ENCODE measurements at regions not wholly inside any gene's neighbourhood (a gene's known extent, or its start where the extent isn't known, plus 50 kb on each side); places are given as distances from the start of the nearest gene placed in this dataset.
A peak's percentile ranks its signal among the peaks of the same experiment; 100 is the strongest.

GRCh38 chr7:94325122-94325475 lies 69.6 kb upstream of the COL1A2 start:
- DNase-seq (ENCODE audit: low read depth), result peak; percentile 38
- no peak for TF ChIP-seq CTCF (conservative IDR thresholded peaks at IDR 0.05; ENCODE audit: low read length)
- H3K4me3 ChIP-seq (ENCODE audit: low read length), result no peak overlapping the region

DNA sequence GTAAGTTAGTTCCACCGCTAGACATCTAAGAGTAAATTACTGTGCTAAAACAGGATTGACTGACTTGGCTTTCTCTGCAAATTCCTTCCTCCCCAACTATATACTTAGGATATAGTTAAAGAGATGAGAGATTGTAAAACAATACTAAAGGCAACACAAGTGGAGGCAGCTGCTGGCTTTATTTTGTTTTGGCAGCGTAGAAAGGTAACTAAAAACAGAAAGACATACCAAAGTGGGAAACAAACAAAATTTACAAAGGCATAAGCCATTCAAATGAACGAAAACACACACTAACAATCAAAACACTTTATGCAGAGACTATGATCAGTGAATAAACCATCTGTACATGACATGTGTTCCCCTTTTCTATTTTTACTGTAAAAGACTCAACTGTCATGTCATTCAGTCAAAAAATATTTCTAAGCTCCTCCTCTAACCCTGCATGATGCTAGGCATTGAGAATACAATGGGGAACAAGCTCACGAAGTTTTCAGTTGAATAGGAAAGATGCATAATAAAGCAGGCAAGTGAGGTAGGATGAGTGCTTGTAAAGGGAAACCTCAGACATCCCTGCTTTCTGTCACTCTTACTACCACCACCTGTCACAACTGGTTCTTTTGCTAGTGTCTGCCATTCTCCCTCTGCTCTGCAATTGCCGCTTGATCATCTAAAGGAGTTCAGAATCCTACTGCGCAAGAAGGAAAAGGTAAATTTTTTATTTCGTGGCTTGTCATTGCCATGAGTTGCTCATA lies 64.2 kb upstream of the COL1A2 start:
- DNase-seq (ENCODE audit: low read depth), result no peak
- no peak overlapping the region for H3K4me3 ChIP-seq (ENCODE audit: low read length)
- no peak for TF ChIP-seq CTCF (conservative IDR thresholded peaks at IDR 0.05; ENCODE audit: low read length)

GRCh38 chr7:94332571-94332970 lies 62.1 kb upstream of the COL1A2 start:
- DNase-seq (ENCODE audit: low read depth), result no peak
- TF ChIP-seq CTCF (conservative IDR thresholded peaks at IDR 0.05; ENCODE audit: low read length), result no peak
- no peak overlapping the region for H3K4me3 ChIP-seq (ENCODE audit: low read length)

DNA sequence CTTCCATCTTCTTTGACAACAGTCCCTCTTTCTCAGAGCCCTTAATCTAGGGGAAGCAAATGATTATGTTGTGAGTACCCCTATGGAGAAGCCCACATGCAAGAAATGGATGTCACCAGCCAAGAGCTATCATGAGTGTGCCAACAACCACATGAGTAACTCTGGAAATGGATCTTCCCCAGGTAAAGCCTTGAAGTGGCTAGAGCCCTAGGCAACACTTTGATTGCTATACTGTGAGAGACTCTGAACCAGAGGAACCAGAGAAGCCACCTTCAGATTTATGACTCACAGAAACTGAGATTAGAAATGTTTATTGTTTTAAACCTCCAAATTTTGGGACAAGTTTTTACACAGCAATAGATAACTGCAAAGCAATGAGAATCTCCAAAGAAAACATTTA lies 60.9 kb upstream of the COL1A2 start:
- no peak for TF ChIP-seq CTCF (conservative IDR thresholded peaks at IDR 0.05; ENCODE audit: low read length)
- no peak for DNase-seq (ENCODE audit: low read depth)
- no peak overlapping the region for H3K4me3 ChIP-seq (ENCODE audit: low read length)

DNA sequence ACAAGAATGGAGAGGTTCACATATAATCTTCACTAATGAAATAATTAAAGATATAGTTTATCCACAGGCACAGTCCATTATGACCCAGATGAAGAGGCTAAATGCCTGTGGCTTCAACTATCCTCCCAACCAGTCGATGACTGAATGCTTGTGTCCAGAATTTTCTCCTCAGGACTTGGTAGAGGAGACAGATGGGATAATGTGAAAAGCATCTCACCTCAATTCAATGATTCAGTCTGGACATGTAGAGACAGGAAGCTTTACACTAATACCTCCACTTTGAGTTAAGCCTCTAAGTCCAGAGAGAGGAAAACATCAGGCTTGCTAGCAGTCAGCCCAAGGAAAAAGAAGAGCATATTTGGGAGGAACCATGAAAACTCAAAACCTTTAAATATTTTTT lies 59.1 kb upstream of the COL1A2 start:
- peak; percentile 37 for DNase-seq (ENCODE audit: low read depth)
- no peak for TF ChIP-seq CTCF (conservative IDR thresholded peaks at IDR 0.05; ENCODE audit: low read length)
- no peak overlapping the region for H3K4me3 ChIP-seq (ENCODE audit: low read length)

GRCh38 chr7:94336009-94336408 lies 58.7 kb upstream of the COL1A2 start:
- no peak overlapping the region for H3K4me3 ChIP-seq (ENCODE audit: low read length)
- no peak for TF ChIP-seq CTCF (conservative IDR thresholded peaks at IDR 0.05; ENCODE audit: low read length)
- DNase-seq (ENCODE audit: low read depth), result no peak

DNA sequence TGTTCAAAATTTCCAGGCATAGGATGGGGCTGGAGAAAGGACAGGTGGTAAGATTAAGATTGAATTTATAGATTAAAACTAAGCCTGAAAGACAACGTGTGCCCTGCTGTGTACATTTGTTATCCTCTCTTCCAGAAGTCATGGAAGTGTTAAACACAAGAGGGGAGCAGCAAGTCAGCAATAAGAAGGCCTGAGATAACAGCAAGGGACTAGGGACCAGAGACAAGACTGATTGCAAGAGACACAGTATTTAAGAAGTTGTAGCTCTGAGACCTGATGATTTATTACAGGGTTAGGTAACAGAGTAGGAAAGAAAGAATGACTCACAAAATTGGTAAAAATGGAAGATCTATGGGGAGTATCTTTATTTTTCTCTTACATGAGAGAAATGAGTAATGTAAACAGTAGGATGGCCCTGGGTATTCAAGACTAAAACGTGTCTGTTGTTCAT lies 55.7 kb upstream of the COL1A2 start:
- peak; percentile 55 for DNase-seq (ENCODE audit: low read depth)
- H3K4me3 ChIP-seq (ENCODE audit: low read length), result no peak overlapping the region
- TF ChIP-seq CTCF (conservative IDR thresholded peaks at IDR 0.05; ENCODE audit: low read length), result no peak

Measured in AG10803 (cell line).